Activated T-helper 1 cell treated with Interleukin-2 at 50 U/mL for 16 hours (primary cell): ENCODE measurements at regions not wholly inside any gene's neighbourhood (a gene's known extent, or its start where the extent isn't known, plus 50 kb on each side); places are given as distances from the start of the nearest gene placed in this dataset.

Experiments
- DNase-seq: peaks from one replicate; pipeline ENCODE4 v3.0.0-alpha.2; 2020; ENCODE audit warnings: low read depth

- DNase-seq: no peak
Observed at GRCh38 chr15:46555547-46555946, 920.7 kb downstream of the SQOR start.

- no peak for DNase-seq
Observed at GRCh38 chr15:46556010-46556409, 921.2 kb downstream of the SQOR start.

- DNase-seq: no peak
Observed at GRCh38 chr15:46556559-46557379, 921.9 kb downstream of the SQOR start.

- no peak for DNase-seq
Observed at GRCh38 chr15:46567968-46568367, 933.1 kb downstream of the SQOR start.

GRCh38 chr15:46569781-46570180, 935.0 kb downstream of the SQOR start:
- DNase-seq: no peak

GRCh38 chr15:46576646-46577395, 942.0 kb downstream of the SQOR start:
- DNase-seq: no peak

GRCh38 chr15:46577767-46578166, 942.9 kb downstream of the SQOR start:
- no peak for DNase-seq

- DNase-seq: no peak
Observed at GRCh38 chr15:46580487-46580886, 945.7 kb downstream of the SQOR start.

- no peak for DNase-seq
Observed at GRCh38 chr15:46580924-46581323, 946.1 kb downstream of the SQOR start.

GRCh38 chr15:46589088-46589487, 954.3 kb downstream of the SQOR start:
- no peak for DNase-seq

- no peak for DNase-seq
Observed at GRCh38 chr15:46591462-46591861, 956.6 kb downstream of the SQOR start.

GRCh38 chr15:46595016-46595415, 960.2 kb downstream of the SQOR start:
- DNase-seq: no peak

GRCh38 chr15:46607077-46607476, 972.2 kb downstream of the SQOR start:
- no peak for DNase-seq

GRCh38 chr15:46616033-46616432, 981.2 kb downstream of the SQOR start:
- no peak for DNase-seq

GRCh38 chr15:46617507-46617906, 982.7 kb downstream of the SQOR start:
- no peak for DNase-seq

GRCh38 chr15:46618984-46619383, 984.2 kb downstream of the SQOR start:
- no peak for DNase-seq

- no peak for DNase-seq
Observed at GRCh38 chr15:46620392-46621013, 985.7 kb downstream of the SQOR start.

- DNase-seq: no peak
Observed at GRCh38 chr15:46622851-46623250, 988.0 kb downstream of the SQOR start.

GRCh38 chr15:46636206-46636605, 1001.4 kb downstream of the SQOR start:
- DNase-seq: no peak

- no peak for DNase-seq
Observed at GRCh38 chr15:46644501-46645481, 1010.0 kb downstream of the SQOR start.

- no peak for DNase-seq
Observed at GRCh38 chr15:46646490-46646889, 1011.7 kb downstream of the SQOR start.

GRCh38 chr15:46647046-46647445, 1012.2 kb downstream of the SQOR start:
- no peak for DNase-seq
